ENCODE measurements at regions not wholly inside any gene's neighbourhood (a gene's known extent, or its start where the extent isn't known, plus 50 kb on each side); places are given as distances from the start of the nearest gene placed in this dataset.
"Not testable (repeated sequence)": the region's sequence is repeated elsewhere in the genome, so short reads cannot be mapped to it uniquely, and the experiment has no call there.

DNA sequence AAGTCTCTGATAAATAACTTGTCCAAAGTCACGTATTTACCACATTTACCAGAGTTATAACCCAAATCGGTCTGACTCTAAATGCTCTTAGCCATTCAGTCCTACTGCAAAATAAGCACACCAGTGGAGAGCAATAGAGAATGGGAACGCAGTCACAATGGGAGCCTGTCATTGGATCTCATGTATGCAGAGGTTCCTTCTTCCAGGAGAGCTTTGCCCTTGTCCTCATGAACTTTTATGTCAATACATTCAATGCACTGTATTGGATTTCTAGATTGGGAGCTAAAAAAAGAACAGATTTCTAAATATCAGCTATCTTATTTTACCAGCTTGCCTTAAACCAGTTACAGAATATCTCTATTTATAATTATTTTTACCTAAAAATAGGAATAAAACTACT is 149.1 kb upstream of the CXXC4 start:
- no peak for DNase-seq (ENCODE audit: extremely low read depth in 1 of 11, low read depth in 9 of 11, low spot score in 4 of 11)

DNA sequence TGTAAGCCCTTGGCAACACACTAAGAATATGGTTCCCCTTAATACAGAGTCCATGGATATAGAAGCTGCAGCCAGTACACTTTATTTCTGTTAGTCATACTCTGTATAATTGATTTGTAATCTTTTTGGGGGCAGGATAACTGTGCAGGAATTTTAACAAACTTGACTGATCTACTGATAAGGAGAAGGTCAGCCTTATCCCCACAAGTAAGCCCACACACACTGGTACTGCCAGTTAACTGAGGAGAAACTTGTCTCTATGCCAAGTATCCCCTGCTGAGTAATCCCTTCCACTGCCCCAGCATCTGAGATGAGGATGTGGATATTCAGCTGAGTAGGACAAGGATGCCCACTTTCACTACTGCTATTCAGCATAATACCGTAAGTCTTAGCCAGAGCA is 154.9 kb upstream of the CXXC4 start:
- no peak for DNase-seq (ENCODE audit: extremely low read depth in 1 of 11, low read depth in 9 of 11, low spot score in 4 of 11)

DNA sequence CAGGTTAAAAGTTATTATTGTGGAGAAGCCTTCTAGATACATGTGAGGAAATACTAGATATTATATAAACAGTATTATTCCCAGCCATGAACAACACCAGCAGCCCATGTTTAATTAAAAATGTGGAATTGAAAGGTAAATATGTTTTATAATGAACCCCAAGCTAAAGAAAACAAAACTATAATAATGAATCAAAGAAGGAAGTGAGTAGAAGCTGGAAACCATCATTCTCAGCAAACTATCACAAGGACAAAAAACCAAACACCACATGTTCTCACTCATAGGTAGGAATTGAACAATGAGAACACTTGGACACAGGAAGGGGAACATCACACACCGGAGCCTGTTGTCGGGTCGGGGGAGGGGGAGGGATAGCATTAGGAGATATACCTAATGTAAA is 167.6 kb upstream of the CXXC4 start:
- DNase-seq (ENCODE audit: extremely low read depth in 1 of 11, low read depth in 9 of 11, low spot score in 4 of 11), result not testable (repeated sequence)

DNA sequence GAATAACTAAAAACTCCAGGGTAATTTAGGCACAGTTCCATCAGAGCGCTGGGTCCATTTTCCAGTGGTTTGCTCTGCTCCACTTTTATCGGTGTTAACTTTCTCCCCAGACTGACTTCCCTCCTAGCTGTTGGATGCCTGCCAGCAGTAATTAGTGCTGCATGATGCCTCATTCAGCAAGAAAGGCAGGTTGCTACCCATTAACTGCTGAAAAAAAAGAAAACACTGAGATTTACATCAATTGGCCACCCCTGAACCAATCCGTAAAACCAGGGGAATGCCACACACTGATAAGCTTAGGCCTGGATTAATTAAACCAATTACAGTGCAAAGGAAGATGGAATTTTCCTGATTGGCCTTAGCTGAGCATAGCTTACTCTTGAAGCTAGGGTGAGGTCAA is 182.4 kb upstream of the CXXC4 start:
- peak; percentile 40 to 90 (median 63) for DNase-seq (ENCODE audit: extremely low read depth in 1 of 11, low read depth in 9 of 11, low spot score in 4 of 11)

DNA sequence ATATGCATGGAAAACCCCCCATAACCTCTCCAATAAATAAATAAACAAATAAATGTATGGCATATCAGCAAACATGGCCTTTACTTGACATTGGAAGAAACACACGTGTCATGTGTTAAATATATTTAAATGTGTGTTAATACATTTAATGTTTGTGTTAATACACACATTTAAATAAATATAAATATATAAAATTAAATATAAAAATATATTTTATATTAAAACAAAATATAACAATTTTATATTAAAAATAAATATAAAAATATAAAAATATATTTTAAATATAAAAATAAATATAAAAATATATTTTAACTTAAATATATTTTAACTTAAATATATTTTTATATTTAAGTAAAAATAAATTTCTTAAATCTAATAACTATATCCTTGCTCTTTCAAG is 187.6 kb upstream of the CXXC4 start:
- no peak for DNase-seq (ENCODE audit: extremely low read depth in 1 of 11, low read depth in 9 of 11, low spot score in 4 of 11)

DNA sequence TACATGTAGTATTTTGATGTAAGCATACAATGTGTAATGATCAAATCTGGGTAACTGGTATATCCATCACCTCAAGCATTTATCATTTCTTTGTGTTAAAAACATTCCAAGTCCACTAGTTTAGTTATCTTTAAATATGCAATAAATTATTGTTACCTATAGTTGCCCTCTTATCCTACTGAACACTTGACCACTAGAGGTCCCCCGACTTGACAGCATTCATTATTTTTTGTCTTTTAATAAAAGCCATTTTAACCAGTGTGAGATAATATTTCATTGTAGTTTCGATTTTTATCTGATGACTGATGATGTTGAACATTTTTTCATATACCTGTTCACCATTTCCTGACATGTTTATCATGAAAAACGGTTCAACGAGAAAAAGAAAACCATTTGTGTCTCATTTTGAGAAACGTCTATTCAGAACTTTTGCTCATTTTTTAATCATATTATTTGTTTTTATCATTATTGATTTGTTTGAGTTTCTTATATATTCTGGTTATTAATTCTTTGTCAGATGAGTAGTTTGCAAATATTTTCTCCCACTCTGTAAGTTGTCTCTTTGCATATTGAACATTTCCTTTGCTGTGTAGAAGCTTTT is 199.0 kb upstream of the CXXC4 start:
- DNase-seq (ENCODE audit: extremely low read depth in 1 of 11, low read depth in 9 of 11, low spot score in 4 of 11), result no peak

DNA sequence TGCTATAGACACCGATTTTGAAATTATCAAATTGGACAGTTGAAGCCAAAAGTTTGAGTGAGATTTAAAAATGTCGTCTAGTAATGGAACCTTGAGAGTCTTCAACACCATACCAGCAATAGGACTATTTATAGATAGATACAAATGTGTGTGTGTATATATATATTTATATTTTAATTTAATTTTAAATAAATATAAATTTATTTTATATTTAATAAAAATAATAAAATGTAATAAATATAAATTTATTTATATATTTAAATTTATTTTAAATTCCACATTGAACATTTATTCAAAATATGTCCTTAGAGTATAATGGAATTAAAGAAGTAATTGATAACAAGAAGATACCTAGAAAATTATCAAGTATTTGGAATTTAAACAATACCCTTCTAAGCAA is 221.9 kb upstream of the CXXC4 start:
- DNase-seq (ENCODE audit: extremely low read depth in 1 of 11, low read depth in 9 of 11, low spot score in 4 of 11), result no peak

DNA sequence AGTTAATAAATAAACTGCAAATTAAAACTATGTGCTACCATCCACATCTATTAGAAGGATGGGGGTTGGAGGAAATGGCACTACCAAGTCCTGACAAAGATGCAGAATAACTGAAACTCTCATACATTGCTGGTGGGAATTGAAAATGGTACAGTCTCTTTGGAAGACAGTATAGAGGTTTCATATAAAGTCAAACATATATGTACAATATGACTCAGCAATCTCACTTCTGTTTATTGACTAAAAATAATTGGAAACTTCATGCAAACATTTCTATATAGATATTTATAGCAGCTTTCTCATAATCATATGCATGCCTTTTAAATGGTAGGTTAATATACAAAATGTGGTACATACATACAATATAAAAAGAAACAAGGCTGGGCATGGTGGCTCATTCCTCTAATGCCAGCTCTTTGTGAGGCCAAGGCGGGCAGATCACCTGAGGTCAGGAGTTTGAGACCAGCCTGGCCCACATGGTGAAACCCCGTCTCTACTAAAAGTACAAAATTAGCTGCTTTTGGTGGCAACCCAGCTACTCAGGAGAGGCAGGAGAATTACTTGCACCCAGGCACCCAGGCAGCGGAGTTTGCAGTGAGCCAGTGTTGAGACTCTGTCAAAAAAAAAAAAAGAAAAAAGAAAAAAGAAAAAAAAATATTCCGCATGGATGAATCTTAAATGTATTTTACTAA is 225.0 kb upstream of the CXXC4 start:
- no peak for DNase-seq (ENCODE audit: extremely low read depth in 1 of 11, low read depth in 9 of 11, low spot score in 4 of 11)

DNA sequence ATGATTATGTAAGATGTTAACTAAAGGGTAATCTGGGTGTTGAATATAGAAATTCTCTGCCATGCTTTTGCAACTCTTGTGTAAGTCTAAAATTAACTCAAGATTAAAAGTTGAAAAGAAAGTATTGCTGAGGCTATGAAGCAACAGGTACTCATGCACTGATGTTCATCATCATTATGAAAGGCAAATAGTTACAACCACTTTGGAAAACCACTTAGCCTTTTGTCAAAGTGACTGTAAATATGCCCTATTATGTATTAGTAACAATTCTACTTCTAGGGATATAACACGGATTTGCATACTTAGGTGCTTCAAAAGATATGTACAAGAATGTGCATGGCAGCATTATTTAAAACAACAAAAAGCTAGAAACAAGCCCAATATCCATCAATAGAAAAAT is 227.8 kb upstream of the CXXC4 start:
- no peak for DNase-seq (ENCODE audit: extremely low read depth in 1 of 11, low read depth in 9 of 11, low spot score in 4 of 11)

DNA sequence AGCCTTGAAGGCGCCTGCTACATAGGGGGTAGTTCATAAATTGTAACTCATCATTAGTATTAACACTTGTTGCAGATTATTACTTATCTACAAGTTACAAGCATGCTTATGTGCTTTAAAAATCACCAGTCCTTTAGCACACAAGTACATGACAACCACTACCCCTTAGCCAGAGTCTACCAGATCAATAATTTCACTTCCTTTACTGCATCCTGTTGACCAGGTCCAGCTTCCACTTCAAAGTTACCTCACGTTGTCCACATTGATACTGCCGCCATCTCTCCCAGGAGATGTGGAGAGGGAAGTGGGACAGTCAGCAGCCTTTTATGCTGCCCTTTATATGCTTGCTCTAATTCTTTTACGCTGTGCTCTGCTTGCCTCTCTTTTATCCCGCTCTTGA is 231.3 kb upstream of the CXXC4 start:
- no peak for DNase-seq (ENCODE audit: extremely low read depth in 1 of 11, low read depth in 9 of 11, low spot score in 4 of 11)

DNA sequence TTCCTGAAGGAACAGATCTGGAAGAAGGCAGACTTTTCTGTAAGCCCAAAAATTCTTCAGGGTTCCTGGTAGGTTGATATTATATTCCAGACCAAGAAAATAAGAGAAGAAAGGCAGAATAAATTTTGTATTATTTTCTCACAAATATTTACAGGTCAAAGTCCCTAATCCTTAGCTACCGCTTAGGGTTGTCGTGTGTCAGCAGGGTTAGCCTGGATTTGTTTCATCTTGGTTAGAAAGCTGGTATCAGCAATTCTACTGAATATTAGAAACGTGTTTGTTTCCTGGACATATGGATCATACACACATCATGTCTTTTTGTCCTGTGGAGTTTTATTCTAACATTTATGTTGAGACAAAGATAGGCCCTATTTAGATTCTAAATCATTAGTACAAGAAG is 232.9 kb upstream of the CXXC4 start:
- DNase-seq (ENCODE audit: extremely low read depth in 1 of 11, low read depth in 9 of 11, low spot score in 4 of 11), result no peak

DNA sequence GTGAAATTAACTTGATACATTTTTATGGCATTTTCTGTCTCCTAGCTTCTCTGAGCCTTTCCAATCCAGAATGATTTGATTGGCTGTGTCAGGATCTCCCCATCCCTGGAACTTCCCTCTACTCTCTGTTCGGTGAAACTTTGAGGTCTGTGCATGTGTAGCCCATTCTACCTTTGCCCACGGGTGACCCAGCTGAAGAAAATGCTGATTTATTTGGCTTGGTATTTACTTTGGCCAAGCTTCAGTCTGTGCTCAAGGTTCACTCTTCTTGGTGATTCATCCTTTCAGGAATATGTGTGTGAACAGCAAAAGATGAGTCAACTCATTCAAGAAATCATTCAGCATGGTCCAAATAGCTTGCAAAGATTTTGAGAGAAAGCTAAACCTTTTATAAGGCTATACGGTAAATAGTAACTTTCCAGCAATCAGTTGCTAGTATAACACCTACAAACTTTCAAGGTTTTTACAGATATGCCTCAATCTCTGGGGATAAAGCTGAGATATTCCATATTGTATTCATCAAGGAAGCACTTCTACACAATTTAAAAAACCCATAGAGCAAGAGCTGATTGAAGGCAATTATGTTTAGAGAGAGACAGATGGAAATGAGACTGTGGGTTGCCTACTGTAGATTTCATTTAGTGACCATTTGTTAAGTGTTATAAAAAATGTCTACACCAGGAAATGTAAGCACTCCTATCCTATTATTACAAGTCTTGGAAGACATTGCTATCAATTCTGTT is 233.9 kb upstream of the CXXC4 start:
- peak in 1 of 11 donors; percentile 18 for DNase-seq (ENCODE audit: extremely low read depth in 1 of 11, low read depth in 9 of 11, low spot score in 4 of 11)

DNA sequence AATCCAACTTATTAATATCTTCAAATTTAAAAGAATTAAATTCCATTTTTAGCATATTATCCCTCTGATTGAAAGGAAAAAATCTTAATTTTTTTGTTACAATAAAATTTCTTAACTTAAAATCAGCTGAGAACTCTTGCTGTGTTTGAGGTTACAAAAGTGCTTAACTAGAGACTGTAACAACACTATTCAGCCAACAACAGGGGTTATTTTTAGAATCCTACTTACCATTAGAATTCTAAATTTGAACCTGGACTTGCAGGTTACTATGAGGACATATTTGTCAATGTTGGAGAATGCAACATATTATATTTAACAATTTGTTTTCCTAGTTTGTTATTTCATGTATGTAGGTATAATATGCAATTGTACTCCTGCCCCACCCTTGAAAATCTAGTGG is 238.1 kb upstream of the CXXC4 start:
- DNase-seq (ENCODE audit: extremely low read depth in 1 of 11, low read depth in 9 of 11, low spot score in 4 of 11), result no peak

DNA sequence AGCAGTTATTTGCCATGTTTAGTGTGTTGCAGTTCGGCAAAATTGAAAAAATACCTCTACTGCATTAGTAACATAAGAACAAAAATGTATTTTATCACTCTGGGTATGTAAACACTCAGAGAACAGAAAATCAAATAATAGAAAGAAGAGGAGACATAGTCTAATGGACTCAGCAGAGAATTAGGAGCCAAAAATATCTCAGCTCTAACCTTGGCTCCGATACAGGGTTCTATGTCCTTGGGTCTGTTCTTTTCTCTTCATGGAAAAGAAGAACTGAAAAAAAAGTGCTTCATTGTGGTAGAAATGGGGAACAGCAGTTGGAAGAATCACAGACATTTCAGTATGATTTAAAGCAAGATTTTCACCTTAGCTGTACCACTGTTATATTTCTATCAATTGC is 240.5 kb upstream of the CXXC4 start:
- no peak for DNase-seq (ENCODE audit: extremely low read depth in 1 of 11, low read depth in 9 of 11, low spot score in 4 of 11)

DNA sequence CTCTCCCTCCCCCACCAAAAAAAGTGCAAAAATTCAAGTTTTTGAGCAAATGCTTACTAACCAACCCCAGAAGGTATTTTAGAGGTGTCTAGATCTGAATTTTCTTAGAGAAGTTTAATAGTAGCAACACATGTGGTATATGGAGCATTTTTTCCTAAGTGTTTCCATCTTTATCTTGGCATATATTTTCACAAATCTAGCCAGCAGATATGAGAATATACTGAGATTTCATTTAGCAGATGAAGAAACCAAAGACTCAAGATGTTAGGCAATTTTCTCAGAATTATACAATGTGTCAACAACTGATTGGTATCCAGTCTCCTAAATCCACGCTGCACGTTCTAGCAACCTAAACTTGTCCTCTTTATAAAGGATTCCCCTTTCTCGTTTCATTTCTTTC is 245.5 kb upstream of the CXXC4 start:
- no peak for DNase-seq (ENCODE audit: extremely low read depth in 1 of 11, low read depth in 9 of 11, low spot score in 4 of 11)

DNA sequence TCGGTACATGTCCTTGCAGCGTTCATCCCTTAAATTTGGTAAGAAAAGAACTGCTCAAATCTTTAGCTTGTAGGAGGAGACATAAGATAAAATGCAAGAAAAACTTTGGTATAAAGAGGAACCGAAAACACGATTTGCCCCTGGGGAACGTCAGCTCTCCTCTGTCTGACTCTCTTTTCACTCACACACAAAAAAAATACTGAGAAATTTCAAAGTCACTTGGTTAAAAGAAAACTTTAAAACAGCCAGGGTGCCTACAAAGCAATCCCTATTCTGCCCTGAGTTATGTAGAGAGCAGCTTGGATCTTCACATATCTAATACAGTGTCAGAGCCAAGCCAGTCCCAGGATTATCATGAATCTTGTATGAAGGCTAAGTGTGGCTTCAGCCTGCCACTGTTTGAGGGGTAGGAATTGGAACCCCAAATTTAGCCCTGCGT is 248.5 kb upstream of the CXXC4 start:
- no peak for DNase-seq (ENCODE audit: extremely low read depth in 1 of 11, low read depth in 9 of 11, low spot score in 4 of 11)

DNA sequence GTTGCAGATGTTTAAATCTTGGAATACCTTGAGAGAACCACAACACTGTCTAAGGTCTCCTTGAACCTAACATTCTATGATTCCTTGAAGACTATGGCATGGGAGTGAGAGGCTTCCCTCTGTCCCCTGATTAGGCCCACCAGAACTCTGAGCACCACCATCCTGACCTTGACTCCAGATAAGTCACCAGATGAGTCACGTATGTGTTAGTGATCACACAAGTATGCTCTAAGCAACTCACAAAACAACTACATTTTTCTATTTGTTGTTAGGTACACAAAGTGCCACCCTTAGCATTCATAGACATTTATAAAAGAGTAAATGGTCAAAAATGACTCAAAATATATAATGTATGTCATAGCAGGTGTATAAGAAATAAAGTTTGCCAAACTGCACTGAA is 252.9 kb upstream of the CXXC4 start:
- DNase-seq (ENCODE audit: extremely low read depth in 1 of 11, low read depth in 9 of 11, low spot score in 4 of 11), result no peak

DNA sequence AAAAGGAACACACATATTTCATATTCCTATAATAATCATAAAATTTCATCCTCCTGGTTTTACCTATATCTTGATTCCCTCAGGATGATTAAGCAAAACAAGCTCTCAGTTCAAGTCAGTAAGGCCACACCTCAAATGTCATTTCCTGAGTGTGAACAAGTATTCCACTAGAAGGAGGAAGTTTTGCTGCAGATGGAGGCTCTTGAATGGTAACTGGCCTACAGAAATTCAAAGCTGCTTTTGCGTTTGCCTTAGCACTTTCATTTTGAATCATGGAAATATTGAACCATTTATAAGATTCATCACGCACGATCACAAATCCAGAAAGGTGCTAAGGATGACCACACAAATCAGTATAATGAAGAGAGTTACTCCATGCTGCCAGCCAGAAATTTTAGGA is 254.4 kb upstream of the CXXC4 start:
- no peak for DNase-seq (ENCODE audit: extremely low read depth in 1 of 11, low read depth in 9 of 11, low spot score in 4 of 11)

DNA sequence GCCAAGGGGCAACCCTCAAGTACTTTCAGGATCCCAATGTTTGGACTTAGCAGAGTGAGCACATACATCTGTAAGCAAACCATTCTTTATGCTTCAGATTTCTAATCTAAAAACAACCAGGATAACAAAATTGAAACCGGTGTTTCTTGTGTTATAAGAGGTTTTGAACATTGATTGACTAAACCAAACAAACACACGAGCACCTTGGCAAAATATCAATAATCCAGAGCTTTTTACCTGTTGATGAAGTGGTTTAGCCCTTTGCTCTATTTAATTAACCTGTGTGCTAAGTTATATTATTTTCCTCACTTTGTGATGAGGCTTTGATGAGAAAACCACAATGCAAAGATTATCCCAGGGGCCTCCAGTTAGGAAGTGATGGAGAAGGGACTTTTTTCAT is 255.3 kb upstream of the CXXC4 start:
- no peak for DNase-seq (ENCODE audit: extremely low read depth in 1 of 11, low read depth in 9 of 11, low spot score in 4 of 11)

DNA sequence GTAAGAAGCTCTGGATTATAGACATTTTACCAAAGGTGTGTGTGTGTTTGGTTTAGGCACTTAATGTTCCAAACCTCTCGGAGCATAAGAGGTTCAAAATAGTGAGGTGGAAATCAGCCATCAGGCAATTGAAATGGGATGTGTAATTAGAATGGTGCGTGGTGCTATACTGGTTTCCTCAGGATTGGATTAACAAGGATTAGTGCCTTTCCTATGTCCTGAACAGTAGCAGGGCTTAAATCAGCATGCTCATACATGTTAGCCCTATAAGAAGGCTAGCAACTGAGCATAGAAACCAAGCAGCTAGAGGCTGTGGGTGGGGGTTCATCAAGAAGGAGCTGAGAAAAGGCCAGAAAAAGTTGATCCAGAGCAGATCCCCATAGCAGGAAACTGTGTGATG is 256.8 kb upstream of the CXXC4 start:
- DNase-seq (ENCODE audit: extremely low read depth in 1 of 11, low read depth in 9 of 11, low spot score in 4 of 11), result no peak

DNA sequence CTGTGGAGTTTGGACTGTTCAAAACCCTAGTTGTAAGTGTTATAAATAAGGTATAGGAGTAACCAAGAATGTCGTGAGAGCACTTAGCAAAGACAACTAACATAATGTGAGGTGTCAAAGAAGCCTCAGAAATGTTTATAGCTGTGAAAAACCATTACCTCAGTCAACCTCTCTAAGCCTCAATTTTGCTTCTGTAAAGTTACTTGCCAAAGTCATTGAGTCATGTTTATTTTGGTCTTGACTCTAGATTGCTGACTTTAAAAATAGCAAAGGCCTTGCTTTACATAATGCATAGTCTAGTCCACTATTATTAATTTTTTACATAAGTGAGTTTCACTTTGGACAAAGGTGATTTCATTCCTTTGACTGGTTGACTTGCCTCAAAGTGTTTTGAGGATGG is 257.6 kb upstream of the CXXC4 start:
- no peak for DNase-seq (ENCODE audit: extremely low read depth in 1 of 11, low read depth in 9 of 11, low spot score in 4 of 11)
